Fibroblast of villous mesenchyme (primary cell): ENCODE measurements at regions not wholly inside any gene's neighbourhood (a gene's known extent, or its start where the extent isn't known, plus 50 kb on each side); places are given as distances from the start of the nearest gene placed in this dataset.

Experiments used
- DNase-seq: peaks from one replicate; pipeline ENCODE4 v3.0.0-alpha.2; 2010; ENCODE audit warnings: low read depth
- H3K4me3 ChIP-seq: 2 replicates; pipeline ENCODE4 v1.5.1; 2011; ENCODE audit warnings: low read depth, mild to moderate bottlenecking, low read length
- CTCF ChIP-seq: IDR thresholded peaks from 2 replicates; pipeline ENCODE4 v1.5.1; 2012; ENCODE audit warnings: low read depth, mild to moderate bottlenecking, low read length; ENCODE audit not compliant: insufficient read depth

DNA sequence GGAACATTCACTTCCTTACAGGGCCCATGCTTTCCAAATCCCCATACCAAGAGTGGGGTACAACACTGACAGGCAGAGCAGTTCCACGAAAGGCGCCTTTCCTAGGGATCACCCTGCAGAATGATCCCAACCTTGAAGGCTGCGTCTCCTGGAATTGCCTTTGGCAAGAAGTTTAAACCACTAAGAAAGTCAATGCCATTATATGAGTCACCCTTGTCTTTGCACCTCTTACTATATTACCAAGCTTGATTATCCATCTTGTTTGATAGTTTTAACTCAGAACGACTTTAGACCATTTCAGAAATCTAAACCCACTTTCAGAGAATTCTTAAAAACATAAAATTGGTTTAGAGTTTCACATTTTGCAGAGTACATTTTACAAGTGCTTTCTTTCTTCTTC, 282.1 kb downstream of the ARHGAP12 start:
- H3K4me3 ChIP-seq = no peak overlapping the region
- DNase-seq = no peak
- TF ChIP-seq CTCF = no peak

DNA sequence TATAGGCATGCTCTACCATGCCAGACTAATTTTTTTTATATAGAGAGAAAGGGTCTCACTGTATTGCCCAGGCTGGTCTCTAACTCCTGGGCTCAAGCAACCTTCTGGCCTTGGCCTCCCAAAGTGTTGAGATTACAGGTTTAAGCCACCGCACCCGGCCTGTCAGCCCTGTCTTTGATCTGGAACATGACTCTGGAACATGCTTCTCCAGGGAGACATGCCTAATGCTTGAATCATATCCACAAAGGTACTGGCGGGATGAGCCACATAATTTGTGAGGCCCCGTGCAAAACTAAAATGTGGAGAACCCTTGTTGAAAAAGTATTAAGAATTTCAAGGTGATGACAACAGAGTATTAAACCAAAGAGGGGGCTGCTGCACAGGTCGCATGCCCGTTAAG, 282.8 kb downstream of the ARHGAP12 start:
- TF ChIP-seq CTCF = no peak
- DNase-seq = peak; percentile 20
- H3K4me3 ChIP-seq = no peak overlapping the region

DNA sequence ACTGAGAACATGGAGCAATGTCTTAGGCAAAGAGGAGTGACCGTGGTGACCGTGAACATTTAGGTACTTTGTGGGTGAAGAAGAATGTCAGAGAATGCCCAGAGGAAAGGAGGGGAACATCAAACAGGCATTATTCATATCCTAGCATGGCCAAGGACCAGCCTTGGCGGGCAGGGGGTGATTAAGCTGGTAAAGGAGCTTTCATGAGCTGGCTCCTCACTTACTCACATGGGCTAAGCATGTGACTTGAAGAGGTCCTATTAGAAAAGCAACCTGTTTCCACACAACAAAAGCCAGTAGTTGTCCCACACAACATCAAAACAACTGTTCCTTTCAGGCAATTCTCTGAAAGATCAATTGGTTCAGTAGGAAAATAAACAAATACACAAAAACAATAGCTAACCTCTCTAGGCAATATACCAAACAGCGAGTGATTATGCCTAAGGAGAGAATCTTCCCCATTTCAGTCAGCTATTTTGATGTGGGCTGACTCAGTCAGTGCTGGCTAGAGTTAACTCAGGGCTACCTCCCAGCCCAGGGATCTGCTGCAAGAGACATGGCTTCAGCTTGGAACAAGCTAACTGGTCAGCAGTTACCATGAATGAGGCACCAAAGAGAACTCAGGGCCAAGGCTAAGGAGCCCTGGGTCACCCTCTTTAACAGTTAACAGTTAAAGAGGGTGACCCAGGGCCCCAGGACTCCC, 283.5 kb downstream of the ARHGAP12 start:
- DNase-seq = no peak
- no peak overlapping the region for H3K4me3 ChIP-seq
- no peak for TF ChIP-seq CTCF

DNA sequence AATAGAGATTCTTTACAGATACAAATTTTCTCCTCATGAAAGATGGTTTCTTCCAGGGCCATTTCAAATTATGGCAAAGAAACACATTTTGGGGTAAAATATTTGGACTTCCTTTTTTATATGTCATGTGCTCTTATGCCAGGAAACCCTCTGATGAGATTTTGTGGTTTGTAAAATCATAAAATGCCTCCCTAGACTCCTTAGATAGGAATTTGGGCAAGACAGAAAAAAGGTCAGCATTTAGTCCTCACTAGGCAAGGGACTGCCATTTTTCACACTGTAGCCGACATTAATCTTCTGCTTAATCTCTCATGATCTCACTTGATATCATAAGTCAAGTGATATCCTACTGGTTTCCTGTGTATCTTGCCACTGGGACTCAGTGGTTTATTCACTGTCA, 286.4 kb downstream of the ARHGAP12 start:
- no peak for DNase-seq
- H3K4me3 ChIP-seq = no peak overlapping the region
- TF ChIP-seq CTCF = no peak

DNA sequence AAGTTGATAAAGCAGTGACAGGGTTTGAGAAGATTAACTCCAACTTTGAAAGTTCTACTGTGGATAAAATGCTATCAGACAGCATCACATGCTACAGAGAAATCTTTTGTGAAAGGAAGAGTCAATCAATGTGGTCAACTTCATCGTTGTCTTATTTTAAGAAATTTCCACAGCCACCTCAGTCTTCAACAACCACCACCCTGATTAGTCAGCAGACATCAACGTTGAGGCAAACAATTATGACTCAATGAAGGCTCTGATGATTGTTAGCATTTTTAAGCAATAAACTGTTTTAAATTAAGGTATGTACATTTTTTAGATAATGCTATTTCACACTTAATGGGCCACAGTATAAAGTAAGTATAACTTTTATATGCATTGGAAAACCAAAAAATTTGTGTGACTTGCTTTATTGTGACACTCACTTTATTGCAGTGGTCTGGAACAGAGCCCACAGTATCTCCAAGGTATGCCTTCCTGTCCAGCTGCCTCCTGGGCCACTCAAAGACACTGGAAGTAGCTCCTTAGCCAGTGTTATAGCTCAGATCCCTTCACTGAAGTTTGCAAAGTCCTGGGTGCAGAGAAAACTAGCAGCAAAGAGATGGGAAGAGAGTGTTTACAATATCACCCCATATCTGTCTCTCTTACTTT, 293.1 kb downstream of the ARHGAP12 start:
- peak; percentile 42 for DNase-seq
- H3K4me3 ChIP-seq = no peak overlapping the region
- no peak for TF ChIP-seq CTCF

DNA sequence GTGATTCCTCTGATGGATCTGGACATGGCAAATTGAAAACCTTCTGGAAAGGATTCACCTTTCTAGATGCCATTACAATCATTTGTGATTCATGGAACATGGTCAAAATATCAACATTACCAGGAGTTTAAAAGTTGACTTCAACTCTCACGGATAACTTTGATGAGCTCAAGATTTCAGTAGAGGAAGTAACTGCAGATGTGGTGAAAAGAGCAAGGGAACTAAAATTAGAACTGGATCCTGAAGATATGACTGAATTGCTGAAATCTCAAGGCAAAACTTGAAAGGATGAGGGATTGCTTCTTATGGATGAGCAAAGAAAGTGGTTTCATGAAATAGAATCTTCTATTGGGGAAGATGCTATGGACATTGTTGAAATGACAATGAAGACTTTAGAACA, 293.6 kb downstream of the ARHGAP12 start:
- no peak for DNase-seq
- no peak overlapping the region for H3K4me3 ChIP-seq
- TF ChIP-seq CTCF = no peak
